Mammary epithelial cell (primary cell): ENCODE measurements at regions not wholly inside any gene's neighbourhood (a gene's known extent, or its start where the extent isn't known, plus 50 kb on each side); places are given as distances from the start of the nearest gene placed in this dataset.

ENCODE experiments used
- CTCF ChIP-seq, 2 donors: IDR thresholded peaks in 1 of 2; conservative IDR thresholded peaks in 1 of 2; 2 replicates each; pipeline ENCODE4 v1.5.1; 2011 to 2012; ENCODE audit warnings: inconsistent platforms in 2 of 2, low read length in 2 of 2, mild to moderate bottlenecking in 2 of 2, control low read depth in 1 of 2, low read depth in 1 of 2; ENCODE audit not compliant: insufficient read depth in 1 of 2; ENCODE audit errors: extremely low read depth in 1 of 2
- EZH2 ChIP-seq: IDR thresholded peaks from 2 replicates; pipeline ENCODE4 v1.6.1; 2012; ENCODE audit warnings: low read length, inconsistent platforms, borderline replicate concordance

- TF ChIP-seq CTCF (conservative IDR thresholded peaks at IDR 0.05 in 1 of 2, IDR thresholded peaks at IDR 0.05 in 1 of 2; ENCODE audit: extremely low read depth in 1 of 2, insufficient read depth in 1 of 2, low read depth in 1 of 2, low read length in 2 of 2) (no peak), EZH2 (no peak)
These were observed 476.5 kb upstream of the IGFBP3 start for GRCh38 chr7:46397591-46397990.
